HG03097 (cell line): ENCODE measurements at regions not wholly inside any gene's neighbourhood (a gene's known extent, or its start where the extent isn't known, plus 50 kb on each side); places are given as distances from the start of the nearest gene placed in this dataset.
"Not testable (repeated sequence)": the region's sequence is repeated elsewhere in the genome, so short reads cannot be mapped to it uniquely, and the experiment has no call there.

Experiments used
- ATAC-seq: cut with Tn5 transposase; IDR thresholded peaks from one replicate; pipeline ENCODE4 v1.9.1; 2021; ENCODE audit not compliant: unreplicated experiment, low FRiP score

- no peak for ATAC-seq
Measured at GRCh38 chr4:71081192-71081591, 87.7 kb downstream of the DCK start.

- no peak for ATAC-seq
Measured at GRCh38 chr4:71093745-71094144, 100.3 kb downstream of the DCK start.

GRCh38 chr4:71094201-71094600, 100.8 kb downstream of the DCK start:
- no peak for ATAC-seq

DNA sequence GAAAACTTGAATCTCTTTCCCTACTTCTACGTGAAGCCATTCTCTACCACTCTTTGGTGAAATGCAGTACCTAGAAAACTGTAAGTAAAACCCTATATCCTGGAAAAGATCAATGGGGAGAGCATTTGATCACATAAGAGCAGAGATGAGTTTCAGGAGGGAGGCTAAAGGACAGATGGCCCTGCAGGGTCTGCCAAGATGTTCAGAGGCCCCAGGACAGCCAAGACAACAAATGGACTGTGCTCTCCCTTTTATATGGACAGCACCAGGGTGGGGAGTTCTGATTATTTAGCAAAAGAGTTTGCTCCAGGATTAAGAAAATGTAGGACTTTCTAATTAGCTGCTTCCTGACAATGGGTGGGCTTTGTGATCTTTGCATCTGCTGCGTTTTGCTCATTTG, 101.7 kb downstream of the DCK start:
- ATAC-seq = no peak

DNA sequence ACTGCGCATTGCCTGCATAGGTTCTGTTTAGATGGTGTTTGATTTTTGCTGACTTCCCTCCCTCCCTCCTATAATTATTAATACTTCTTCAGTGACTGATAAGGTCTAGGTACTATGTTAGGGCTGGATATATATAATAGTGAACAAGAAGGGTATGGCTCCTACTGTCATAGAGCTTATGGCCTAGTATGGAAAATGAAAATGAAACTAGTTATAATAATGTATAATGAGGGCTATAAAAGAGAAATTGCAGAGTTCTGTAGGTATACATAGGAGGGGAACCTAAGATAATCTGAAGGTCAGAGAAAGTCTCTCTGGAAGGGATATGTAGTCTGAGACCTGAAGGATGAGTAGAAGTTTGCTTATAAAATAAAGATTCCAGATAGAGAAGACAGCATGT, 102.1 kb downstream of the DCK start:
- ATAC-seq = peak; percentile 48

- ATAC-seq = no peak
Measured at GRCh38 chr4:71107726-71108125, 114.3 kb downstream of the DCK start.

- ATAC-seq = no peak
Measured at GRCh38 chr4:71110499-71110898, 117.0 kb downstream of the DCK start.

- ATAC-seq = not testable (repeated sequence)
Measured at GRCh38 chr4:71111133-71111532, 117.7 kb downstream of the DCK start.

- no peak for ATAC-seq
Measured at GRCh38 chr4:71113294-71113693, 119.8 kb downstream of the DCK start.

GRCh38 chr4:71120831-71121524, 127.5 kb downstream of the DCK start:
- ATAC-seq = no peak

DNA sequence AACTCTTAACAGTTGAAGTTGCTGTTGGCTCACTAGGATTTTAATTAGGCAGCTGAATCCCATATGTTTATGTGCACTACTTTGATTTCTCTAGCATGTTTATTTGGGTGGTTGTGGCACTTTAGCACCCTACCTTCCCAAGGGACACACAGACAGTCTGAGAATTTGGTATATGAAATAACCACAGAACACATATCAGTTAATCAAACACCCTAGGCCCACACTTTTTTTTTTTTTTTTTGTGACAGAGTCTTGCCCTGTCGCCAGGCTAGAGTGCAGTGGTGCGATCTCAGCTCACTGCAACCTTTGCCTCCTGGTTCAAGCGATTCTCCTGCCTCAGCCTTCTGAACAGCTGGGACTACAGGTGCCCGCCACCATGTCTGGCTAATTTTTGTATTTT, 130.5 kb downstream of the DCK start:
- no peak for ATAC-seq

DNA sequence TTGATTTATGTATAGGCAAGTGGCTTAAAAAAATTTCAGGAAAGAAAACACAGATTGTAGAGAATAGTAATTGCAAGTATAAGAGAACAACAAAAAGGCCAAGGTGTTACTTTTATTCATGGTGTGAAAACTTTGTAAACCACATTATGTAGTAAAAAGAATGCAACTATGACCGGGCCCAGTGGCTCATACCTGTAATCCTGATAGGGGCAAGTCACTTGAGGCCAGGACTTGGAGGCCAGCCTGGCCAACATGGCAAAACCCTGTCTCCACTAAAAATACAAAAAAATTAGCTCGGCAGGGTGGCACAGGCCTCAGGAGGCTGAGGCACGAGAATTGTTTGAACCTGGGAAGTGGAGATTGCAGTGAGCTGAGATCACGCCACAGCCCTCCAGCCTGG, 131.7 kb downstream of the DCK start:
- ATAC-seq = no peak

GRCh38 chr4:71126719-71127118, 133.3 kb downstream of the DCK start:
- ATAC-seq = no peak

- no peak for ATAC-seq
Measured at GRCh38 chr4:71130827-71131603, 137.6 kb downstream of the DCK start.

DNA sequence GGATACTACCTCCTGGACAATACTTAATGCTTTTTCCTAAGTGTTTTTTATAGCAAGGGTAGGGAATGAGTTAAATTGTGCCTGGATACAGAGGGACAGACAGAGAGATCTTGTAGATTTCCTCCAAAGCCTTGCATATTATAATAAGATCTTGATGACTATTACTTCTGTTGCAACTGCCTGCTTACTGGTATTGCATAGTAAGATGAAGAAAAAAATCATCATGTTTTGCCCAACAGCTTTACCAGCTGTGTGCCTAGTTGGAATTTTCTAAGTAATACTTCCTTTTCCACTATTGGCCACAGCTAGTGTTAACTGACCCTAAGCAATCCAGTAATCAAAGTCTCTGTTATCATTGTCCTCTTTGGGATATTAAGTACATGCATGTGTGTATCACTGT, 139.0 kb downstream of the DCK start:
- ATAC-seq = no peak

DNA sequence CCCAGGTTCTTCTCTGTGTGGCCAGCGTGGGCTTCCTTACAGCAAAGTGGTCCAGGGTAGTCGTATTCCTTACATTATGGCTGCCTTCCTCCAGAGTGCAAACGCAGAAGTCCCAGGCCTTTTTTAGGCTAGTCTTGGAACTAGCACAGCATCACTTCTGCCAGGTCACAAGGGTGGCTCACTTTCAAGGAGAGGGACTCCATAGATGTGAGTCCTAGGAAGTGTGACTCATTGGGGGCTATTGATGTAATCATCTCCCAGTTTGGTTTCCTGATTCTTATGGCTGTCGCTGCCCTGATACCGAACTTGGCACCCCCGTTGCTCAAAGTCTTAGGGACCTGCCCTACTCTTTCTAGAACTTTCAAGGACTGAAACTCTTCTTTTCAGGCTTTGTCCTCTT, 140.0 kb downstream of the DCK start:
- ATAC-seq = no peak

GRCh38 chr4:71136071-71136470, 142.6 kb downstream of the DCK start:
- no peak for ATAC-seq

DNA sequence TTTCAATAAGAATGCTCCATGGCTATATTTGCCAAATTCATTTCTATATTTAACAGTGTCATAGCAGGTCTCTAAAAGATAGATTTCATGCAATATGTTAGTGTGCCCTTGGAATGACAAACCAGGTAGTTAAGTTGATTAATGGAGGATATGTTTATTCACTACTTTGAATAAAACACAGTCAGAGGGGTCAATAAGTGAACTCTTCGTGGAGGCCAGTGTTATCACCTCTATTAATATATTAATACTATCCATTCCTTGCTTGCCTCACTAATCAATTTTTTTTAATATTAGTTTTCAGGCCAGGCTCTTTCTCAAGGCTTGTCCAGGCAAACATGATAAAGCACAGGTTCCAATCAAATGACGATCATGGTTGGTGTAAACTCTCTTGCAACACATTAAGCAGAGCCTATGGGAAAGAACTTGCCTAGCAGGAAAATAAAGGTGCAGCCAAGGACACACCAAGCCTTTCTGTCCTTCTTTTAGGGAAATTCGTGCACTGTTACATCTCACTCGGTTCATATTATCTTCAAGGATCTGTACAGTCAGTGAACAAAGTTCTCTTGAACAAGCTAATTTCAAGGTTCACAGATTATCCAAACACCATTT, 144.7 kb downstream of the DCK start:
- no peak for ATAC-seq

DNA sequence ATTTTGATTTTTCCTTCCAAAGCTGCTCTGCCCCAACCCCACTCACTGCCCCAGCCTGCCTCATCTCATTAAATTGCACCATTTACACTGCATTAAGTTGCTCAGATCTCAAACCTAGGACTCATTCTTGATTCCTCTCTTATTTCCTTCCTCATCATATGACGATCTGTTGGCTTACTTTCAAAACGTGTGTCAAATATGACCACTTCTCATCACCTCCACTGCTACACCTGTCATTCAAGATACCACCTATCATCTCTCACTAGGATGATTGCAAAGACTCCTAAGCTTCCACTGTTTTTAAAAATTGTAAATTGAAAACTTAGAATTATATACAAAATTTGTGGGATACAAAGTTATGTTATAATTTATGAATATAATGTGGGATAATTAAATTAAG, 147.1 kb downstream of the DCK start:
- ATAC-seq = no peak

- ATAC-seq = no peak
Measured at GRCh38 chr4:71141125-71141524, 147.7 kb downstream of the DCK start.

DNA sequence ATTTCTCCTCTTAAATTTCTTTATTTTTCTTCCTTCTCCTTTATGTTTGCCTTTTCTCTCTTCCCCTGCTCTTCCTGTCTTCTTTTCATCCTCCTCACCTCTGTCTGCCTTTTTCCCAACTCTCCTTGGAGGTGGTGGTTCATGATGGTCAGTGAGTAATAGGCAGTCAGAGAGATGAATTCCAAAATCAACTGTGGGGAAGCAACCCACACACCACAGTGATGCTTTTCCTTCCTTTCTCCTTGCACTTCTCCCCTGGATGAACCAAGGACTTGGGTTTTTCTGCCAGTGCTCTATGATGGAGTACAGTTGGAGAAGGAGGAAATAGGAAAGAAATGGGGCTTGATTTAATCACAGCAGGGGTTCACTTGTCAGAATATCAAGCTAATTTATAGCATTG, 153.8 kb downstream of the DCK start:
- no peak for ATAC-seq

DNA sequence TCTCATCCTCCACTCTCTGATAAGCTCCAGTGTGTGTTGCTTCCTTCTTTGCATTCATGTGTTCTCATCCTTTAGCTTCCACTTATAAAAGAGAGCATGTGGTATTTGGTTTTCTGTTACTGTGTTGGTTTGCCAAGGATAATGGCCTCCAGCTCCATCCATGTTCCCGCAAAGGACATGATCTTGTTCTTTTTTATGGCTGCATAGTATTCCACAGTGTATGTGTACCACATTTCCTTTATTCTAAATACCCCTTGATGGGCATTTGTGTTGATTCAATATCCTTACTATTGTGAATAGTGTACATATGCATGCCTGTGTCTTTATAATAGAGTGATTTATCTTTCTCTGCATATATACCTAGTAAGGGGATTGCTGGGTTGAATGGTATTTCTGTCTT, 155.1 kb downstream of the DCK start:
- no peak for ATAC-seq
